Smooth muscle cell (in vitro differentiated cells): ENCODE measurements at regions not wholly inside any gene's neighbourhood (a gene's known extent, or its start where the extent isn't known, plus 50 kb on each side); places are given as distances from the start of the nearest gene placed in this dataset.

ENCODE experiments used
- DNase-seq: peaks from one replicate; lab custom pipeline; 2025; ENCODE audit not compliant: unreplicated experiment; lab: John Stamatoyannopoulos, UW
- H2AFZ ChIP-seq: fragments of 200-600 bp; sonication (generic); 2 replicates; pipeline ENCODE4 v1.6.0; 2016; ENCODE audit warnings: antibody characterized with exemption, low read depth, mild to moderate bottlenecking
- H3F3A ChIP-seq: fragments of 200-600 bp; sonication (generic); 2 replicates; pipeline ENCODE4 v1.6.0; 2017; ENCODE audit warnings: antibody characterized with exemption, low read depth
- H3K27ac ChIP-seq: fragments of 200-600 bp; sonication (generic); 2 replicates; pipeline ENCODE4 v1.5.1; 2016; ENCODE audit warnings: low read depth, mild to moderate bottlenecking
- H3K27me3 ChIP-seq: fragments of 200-600 bp; sonication (generic); 2 replicates; pipeline ENCODE4 v1.6.1; 2016; ENCODE audit warnings: low read depth, mild to moderate bottlenecking
- H3K36me3 ChIP-seq: fragments of 200-600 bp; sonication (generic); 2 replicates; pipeline ENCODE4 v1.5.1; 2016; ENCODE audit warnings: low read depth
- H3K4me1 ChIP-seq: fragments of 200-600 bp; sonication (generic); 2 replicates; pipeline ENCODE4 v1.5.1; 2016; ENCODE audit warnings: low read depth
- H3K4me2 ChIP-seq: fragments of 200-600 bp; sonication (generic); 2 replicates; pipeline ENCODE4 v1.6.0; 2016; ENCODE audit warnings: mild to moderate bottlenecking
- H3K4me3 ChIP-seq: fragments of 200-600 bp; sonication (generic); 2 replicates; pipeline ENCODE4 v1.5.1; 2016; ENCODE audit warnings: mild to moderate bottlenecking
- H3K79me2 ChIP-seq: fragments of 200-600 bp; sonication (generic); 2 replicates; pipeline ENCODE4 v1.6.0; 2016; ENCODE audit warnings: low read depth, mild to moderate bottlenecking
- H3K9ac ChIP-seq: fragments of 200-600 bp; sonication (generic); 2 replicates; pipeline ENCODE4 v1.6.0; 2016; ENCODE audit warnings: low read depth
- H3K9me3 ChIP-seq: fragments of 200-600 bp; sonication (generic); replicated peaks from 2 replicates; pipeline ENCODE4 v1.5.1; 2016; ENCODE audit warnings: low read depth
- H4K20me1 ChIP-seq: fragments of 200-600 bp; sonication (generic); 2 replicates; pipeline ENCODE4 v1.6.0; 2016; ENCODE audit warnings: low read depth
- WGBS: methylation state at CpG from one replicate; pipeline ENCODE4 v1.1.7; 2016; ENCODE audit warnings: low lambda C conversion rate; 5-methylcytosine and 5-hydroxymethylcytosine counted together
- TF ChIP-seq, protein P1 (sequence below): fragments of 200-600 bp; sonication (generic); IDR thresholded peaks from 2 replicates; pipeline ENCODE4 v1.5.1; 2017; ENCODE audit warnings: borderline replicate concordance, mild to moderate bottlenecking, antibody characterized with exemption; ENCODE audit not compliant: insufficient read depth, poor library complexity, severe bottlenecking

DNA sequence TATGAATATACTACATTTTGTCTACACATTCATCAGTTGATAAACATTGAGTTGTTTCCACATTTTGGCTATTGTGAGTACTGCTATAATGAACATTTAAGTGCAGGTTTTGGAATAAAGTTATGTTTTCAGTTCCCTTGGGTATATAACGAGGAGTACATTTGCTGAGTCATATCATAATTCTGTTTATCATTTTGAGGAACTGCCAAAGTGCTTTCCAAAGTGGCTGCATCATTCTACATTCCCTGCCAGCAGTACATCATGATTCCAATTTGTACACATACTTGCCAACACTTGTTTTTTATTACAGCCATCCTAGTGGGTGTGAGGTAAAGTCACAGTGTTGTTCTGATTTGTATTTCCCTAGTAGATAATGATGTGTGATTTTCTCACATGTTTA is 1458.6 kb upstream of the TENM4 start:
- H3K4me2 ChIP-seq: no peak overlapping the region
- no peak for DNase-seq
- 83% methylated on average over 1 of the region's 1 CpG for WGBS

DNA sequence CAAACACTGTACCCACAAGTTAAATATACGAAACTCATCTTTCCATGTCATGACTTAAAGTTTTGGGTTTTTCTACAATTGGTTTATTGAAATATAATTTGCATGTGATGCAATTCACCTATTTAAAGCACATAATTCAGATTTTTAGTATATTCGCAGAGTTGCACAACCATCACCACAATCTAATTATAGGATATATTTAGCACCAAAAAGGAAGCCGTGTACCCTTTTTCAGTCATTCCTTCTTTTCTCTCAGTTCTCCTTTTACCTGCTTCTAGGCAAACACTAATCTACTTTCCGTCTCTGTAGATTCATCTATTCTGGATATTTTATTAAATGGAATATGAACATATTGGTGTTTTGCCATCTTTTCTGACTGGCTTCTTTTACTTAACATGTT is 1458.1 kb upstream of the TENM4 start:
- 86% methylated on average over 4 of the region's 4 CpGs for WGBS
- no peak overlapping the region for H3K4me3 ChIP-seq
- no peaks in the 10 kb centered on the region for H4K20me1 ChIP-seq
- no peak overlapping the region for H3K9ac ChIP-seq
- no peaks in the 10 kb centered on the region for H3K27me3 ChIP-seq
- no peak overlapping the region for H3K27ac ChIP-seq
- TF ChIP-seq, protein P1, sequence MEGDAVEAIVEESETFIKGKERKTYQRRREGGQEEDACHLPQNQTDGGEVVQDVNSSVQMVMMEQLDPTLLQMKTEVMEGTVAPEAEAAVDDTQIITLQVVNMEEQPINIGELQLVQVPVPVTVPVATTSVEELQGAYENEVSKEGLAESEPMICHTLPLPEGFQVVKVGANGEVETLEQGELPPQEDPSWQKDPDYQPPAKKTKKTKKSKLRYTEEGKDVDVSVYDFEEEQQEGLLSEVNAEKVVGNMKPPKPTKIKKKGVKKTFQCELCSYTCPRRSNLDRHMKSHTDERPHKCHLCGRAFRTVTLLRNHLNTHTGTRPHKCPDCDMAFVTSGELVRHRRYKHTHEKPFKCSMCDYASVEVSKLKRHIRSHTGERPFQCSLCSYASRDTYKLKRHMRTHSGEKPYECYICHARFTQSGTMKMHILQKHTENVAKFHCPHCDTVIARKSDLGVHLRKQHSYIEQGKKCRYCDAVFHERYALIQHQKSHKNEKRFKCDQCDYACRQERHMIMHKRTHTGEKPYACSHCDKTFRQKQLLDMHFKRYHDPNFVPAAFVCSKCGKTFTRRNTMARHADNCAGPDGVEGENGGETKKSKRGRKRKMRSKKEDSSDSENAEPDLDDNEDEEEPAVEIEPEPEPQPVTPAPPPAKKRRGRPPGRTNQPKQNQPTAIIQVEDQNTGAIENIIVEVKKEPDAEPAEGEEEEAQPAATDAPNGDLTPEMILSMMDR: no peak
- no peaks in the 10 kb centered on the region for H3K36me3 ChIP-seq
- DNase-seq: no peak
- no peaks in the 10 kb centered on the region for H3K4me1 ChIP-seq
- no peaks in the 10 kb centered on the region for H3K79me2 ChIP-seq
- H3K4me2 ChIP-seq: no peak overlapping the region
- no peaks in the 10 kb centered on the region for H3F3A ChIP-seq
- H3K9me3 ChIP-seq: no peaks in the 10 kb centered on the region
- no peak overlapping the region for H2AFZ ChIP-seq

More for the DNA sequence above, 1458.6 kb upstream of the TENM4 start:
- TF ChIP-seq, protein P1: no peak
- Histone ChIP-seq H3F3A (no peaks in the 10 kb centered on the region), H4K20me1 (no peaks in the 10 kb centered on the region), H2AFZ (no peak overlapping the region), H3K27me3 (no peaks in the 10 kb centered on the region), H3K9ac (no peak overlapping the region), H3K9me3 (no peaks in the 10 kb centered on the region), H3K4me1 (no peaks in the 10 kb centered on the region), H3K36me3 (no peaks in the 10 kb centered on the region), H3K4me3 (no peak overlapping the region), H3K79me2 (no peaks in the 10 kb centered on the region), H3K27ac (no peak overlapping the region)

DNA sequence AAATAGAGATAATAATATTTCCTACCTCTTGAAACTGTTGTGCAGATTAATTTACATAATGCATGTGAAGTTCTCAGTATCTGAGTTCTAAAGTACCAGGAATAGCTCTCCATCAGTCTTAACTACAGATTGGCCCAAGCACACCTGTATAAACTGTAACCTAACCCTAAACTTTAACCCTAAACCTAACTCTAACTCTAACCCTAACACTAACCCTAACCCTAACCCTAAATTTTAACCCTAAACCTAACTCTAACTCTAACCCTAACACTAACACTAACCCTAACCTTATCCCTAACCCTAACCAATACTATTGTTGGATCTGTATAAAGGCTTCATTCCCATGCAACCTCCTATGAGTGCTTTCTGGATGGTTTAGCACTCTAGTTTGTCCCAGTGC is 1445.9 kb upstream of the TENM4 start:
- Histone ChIP-seq H3K36me3 (no peaks in the 10 kb centered on the region), H3K27ac (no peak overlapping the region), H3K79me2 (no peaks in the 10 kb centered on the region), H3K4me1 (no peaks in the 10 kb centered on the region), H3K27me3 (no peaks in the 10 kb centered on the region), H2AFZ (no peak overlapping the region), H3F3A (no peaks in the 10 kb centered on the region), H3K4me3 (no peak overlapping the region), H4K20me1 (no peaks in the 10 kb centered on the region), H3K9me3 (no peaks in the 10 kb centered on the region), H3K4me2 (no peak overlapping the region), H3K9ac (no peak overlapping the region)
- TF ChIP-seq, protein P1: no peak
- no peak for DNase-seq

DNA sequence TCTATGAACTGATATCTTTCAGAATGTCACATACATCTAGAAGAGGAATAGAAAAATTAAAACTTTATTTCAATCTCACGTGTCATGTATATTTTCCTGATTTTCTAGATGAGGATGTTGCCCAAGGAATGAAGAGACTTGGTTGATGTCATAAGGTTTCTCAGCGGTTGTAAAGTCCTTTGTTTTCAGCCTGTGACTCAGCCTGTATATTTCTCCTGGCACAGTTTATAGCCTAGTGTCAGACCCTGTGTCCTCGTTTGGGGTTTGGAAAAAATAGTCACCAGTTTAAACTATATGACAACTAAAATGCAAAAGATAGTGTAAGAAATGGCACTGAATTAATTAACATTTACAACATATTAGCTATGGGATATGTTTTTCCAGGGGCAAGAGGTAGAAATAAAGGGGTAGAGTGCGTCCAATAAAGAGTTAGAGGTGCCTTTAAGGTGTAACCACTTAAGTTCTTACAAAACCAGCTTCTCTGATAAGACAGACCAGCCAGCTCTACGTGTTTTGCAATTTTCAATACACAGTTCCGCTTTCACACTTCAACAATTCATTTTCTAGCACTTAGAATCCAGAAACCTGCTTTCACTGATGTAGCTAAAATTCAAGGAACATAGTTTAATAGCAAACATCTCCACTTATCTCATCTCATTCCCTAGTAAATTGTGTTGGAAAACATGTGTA is 1432.6 kb upstream of the TENM4 start:
- Histone ChIP-seq H3K4me3 (peak overlapping the region; percentile 16), H3K9me3 (no peaks in the 10 kb centered on the region), H2AFZ (no peak overlapping the region), H3K4me1 (no peaks in the 10 kb centered on the region), H3K27ac (peak overlapping the region; percentile 45), H3K9ac (no peak overlapping the region), H3K36me3 (no peaks in the 10 kb centered on the region), H3K27me3 (no peaks in the 10 kb centered on the region), H3K79me2 (no peaks in the 10 kb centered on the region), H3K4me2 (peak overlapping the region; percentile 3), H4K20me1 (no peaks in the 10 kb centered on the region), H3F3A (no peaks in the 10 kb centered on the region)
- 48% methylated on average over 6 of the region's 6 CpGs for WGBS
- TF ChIP-seq, protein P1: no peak
- no peak for DNase-seq
